ENCODE measurements at regions not wholly inside any gene's neighbourhood (a gene's known extent, or its start where the extent isn't known, plus 50 kb on each side); places are given as distances from the start of the nearest gene placed in this dataset.
A peak's percentile ranks its signal among the peaks of the same experiment; 100 is the strongest.
"Not testable (repeated sequence)": the region's sequence is repeated elsewhere in the genome, so short reads cannot be mapped to it uniquely, and the experiment has no call there.

DNA sequence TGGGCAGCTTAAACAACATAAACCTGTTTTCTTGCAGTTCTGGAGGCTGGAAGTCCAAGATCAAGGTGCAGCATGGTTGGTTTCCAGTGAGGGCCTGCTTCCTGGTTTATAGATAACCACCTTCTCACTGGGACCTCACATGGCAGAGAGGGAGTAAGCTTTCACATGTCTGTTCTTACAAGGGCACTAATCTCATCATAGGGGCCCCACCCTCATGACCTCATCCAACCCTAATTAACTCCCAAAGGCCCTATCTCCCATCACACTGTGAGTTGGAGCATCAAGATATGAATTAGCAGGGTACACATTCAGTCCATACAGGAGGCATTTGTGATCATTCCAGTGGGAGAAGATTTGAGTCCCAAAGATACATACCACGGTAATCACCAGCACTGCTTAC, 50.5 kb upstream of the GRIN2A start:
- DNase-seq = no peak

- DNase-seq = no peak
Observed at GRCh38 chr16:10239640-10240039, 57.4 kb upstream of the GRIN2A start.

GRCh38 chr16:10240854-10241613, 58.8 kb upstream of the GRIN2A start:
- no peak for DNase-seq

GRCh38 chr16:10242097-10242496, 59.9 kb upstream of the GRIN2A start:
- DNase-seq = no peak

DNA sequence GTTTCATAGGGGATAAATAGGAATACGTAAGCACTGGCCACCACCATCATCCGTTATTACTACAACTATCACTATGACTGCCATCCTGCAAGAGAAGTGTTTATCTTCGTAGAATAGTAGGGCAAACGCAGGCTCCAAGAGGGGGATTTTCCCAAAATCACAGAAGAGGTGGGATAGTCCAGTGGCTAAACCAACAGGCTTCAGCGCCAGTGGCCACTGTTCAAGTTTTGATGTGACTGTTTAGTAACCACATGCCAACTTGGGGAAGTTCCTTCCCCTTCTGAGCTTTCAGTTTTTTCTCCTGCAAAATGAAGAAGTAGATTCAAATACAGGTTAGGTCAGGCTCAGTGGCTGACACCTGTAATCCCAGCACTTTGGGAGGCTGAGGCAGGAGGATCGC, 60.7 kb upstream of the GRIN2A start:
- DNase-seq = no peak

- no peak for DNase-seq
Observed at GRCh38 chr16:10245002-10245401, 62.8 kb upstream of the GRIN2A start.

GRCh38 chr16:10250137-10250828, 68.1 kb upstream of the GRIN2A start:
- DNase-seq = no peak

GRCh38 chr16:10252155-10252554, 69.9 kb upstream of the GRIN2A start:
- no peak for DNase-seq

DNA sequence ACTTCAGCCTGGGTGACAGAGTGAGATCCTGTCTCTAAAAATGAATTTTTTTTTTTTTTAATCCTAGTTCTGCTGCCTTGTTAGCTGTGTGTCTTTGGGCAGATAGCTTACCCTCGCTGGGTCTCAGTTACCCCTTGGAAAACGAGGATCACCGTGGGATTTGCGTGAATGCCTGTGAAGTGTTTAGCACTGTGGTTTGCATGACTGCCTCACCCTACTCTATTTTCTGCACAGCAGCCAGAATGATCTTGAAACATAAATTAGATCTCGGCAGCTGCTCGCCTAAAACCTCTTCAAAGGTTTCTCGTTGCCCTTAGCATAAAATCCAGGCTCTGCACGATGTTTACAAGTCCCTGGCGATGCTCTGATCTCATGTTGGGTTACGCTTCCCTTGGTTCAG, 71.2 kb upstream of the GRIN2A start:
- DNase-seq = no peak

DNA sequence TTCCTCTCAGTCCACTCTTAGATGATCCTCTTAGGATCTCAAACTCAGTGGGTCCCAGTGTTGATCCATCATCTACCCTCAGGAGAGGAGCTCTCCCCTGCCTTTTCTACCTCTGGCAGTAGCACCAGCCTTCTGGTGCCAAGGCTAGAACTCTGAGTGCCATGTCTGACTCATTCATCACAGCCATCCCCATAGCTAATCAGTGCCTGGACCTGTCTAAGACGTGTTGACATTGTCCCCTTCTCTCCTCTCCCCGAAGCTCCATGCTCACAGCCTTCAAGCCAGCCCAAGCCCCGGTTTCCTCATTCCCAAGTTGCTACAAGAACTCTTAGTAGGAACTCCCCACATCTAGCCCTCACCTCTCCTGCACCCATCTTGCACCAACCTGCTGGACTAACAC, 73.5 kb upstream of the GRIN2A start:
- DNase-seq = no peak

DNA sequence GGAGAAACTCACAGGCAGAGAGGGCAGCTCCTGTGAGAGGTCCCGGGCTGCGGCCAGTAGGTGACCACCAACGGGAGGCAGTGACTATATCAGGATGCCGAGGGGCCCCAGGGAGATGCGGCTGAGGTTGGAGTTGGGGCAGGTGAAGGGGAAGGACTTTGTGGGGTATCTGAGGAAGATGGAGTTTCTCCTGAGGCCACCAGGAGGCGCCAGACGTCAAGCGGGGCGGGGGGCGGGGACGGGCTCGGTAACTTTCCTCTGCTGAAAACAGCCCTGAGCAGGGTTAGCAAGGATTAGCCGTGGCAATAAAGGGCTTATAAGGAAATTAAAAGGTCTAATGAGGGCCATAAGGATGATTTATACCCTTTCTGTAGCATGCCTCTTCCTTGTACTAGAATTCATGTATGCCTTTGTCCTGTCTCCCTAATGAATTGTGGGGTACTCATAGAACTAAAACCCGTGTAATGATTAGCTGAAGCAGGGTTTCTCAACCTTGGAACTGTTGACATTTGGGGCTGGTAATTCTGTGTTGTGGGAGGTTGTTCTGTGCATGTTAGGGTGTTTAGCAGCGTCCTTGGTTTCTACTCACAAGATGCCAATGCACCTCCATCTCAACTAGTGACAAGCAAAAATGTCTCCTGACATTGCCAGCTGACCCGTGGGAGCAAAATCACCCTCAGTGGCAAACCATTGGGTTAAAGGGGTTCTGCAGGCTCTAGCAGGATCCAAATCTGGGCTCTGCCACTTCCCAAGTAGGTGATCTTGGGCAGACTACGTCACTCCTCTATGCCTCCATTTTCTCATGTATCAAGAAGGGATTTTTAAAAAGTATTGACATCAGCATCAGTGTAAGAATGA, 74.8 kb upstream of the GRIN2A start:
- DNase-seq = peak; percentile 46 to 50

GRCh38 chr16:10257642-10258251, 75.5 kb upstream of the GRIN2A start:
- not testable (repeated sequence) for DNase-seq

DNA sequence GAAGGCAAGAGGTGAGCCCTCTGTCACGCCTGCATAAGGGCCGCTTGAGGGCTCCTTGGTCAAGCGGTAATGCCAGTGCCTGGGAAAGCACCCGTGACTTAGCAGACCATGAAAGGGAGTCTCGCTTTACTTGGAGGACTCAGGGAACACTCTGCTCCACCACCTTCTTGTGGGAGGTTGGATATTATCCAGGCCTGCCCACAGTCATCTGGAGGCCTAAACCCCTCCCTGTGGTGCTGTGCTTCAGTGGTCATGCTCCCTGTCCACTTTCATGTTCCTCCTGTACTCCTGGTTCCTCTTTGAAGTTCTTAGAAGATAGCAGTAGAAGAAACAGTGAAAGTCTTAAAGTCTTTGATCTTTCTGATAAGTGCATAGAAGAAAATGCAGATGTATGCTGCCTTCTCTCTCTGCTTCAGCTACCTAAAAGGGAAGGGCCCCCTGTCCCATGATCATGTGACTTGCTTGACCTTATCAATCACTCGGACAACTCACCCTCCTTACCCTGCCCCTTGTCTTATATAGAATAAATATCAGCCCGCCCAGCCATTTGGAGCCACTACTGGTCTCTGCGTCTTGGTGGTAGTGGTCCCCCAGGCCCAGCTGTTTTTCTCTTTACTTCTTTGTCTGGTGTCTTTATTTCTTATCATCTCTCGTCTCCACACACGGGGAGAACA, 76.8 kb upstream of the GRIN2A start:
- DNase-seq = not testable (repeated sequence)

DNA sequence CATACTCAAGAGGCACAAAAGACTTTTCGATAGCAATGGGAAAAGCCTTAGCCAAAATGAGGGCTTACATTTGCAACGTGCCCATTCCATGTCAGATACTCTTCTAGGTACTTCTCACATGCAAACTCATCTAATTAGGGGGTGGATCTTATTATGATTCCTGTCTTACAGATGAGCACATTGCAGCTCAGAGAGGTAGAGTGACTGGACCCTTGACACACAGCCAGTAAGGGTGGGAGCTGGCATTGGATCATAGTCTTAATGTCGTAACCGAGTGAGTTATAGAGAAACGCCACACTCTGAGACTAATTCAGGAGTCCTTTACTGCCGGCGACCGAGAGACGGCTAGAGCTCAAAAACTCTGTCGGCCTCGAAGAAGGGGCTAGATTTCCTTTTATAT, 78.8 kb upstream of the GRIN2A start:
- no peak for DNase-seq

DNA sequence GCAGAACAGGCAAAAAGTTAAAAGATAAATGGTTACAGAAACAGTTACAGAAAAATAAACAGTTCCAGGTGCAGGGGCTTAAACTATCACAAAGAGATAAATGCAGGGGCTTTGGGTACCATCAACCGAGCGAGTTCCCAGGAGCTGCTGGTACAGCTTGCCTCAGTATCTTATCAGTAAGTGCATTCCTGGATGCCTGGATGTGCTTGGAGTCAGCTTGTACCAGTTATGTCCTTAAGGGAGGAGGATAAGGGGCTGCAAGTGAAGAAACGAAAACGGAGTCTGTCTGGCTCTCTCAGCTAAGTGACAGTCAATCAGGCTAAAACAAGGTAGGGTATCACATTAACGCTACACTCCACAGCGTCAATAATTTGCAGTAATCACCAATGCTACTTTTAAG, 79.3 kb upstream of the GRIN2A start:
- not testable (repeated sequence) for DNase-seq

DNA sequence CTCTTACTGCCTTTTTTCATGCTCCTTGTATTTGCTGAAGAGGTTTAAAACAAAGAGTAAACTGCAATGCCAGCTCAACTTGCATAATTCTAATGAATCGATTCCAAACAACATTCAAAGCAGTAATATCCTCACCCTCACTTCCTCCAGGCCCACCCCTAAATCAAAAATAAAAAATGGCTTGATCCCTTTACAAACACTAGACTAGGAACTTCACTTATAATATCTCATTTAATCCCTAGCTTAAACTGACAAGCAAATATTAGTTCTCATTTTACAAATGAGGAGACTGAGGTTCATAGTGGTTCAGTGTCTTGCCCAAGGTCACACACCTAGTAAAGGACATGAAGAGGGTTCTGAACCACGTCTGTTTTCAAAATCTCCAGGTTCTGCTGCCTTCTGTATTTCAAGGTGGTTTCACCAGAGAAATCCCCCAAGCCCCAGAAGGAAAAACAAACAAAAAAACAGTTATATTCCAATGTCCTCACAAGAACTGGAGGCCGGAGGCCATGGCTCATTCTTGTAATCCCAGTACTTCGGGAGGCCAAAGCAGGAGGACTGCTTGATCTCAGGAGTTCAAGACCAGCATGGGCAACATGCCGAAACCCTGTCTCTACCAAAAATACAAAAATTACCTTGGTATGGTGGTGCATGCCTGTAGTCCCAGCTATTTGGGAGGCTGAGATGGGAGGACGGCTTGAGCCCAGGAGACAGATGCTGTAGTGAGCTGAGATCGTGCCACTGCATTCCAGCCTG, 80.3 kb upstream of the GRIN2A start:
- DNase-seq = no peak

GRCh38 chr16:10265770-10266615, 83.8 kb upstream of the GRIN2A start:
- DNase-seq = no peak

- peak; percentile 27 to 49 for DNase-seq
Observed at GRCh38 chr16:10266809-10267208, 84.6 kb upstream of the GRIN2A start.

DNA sequence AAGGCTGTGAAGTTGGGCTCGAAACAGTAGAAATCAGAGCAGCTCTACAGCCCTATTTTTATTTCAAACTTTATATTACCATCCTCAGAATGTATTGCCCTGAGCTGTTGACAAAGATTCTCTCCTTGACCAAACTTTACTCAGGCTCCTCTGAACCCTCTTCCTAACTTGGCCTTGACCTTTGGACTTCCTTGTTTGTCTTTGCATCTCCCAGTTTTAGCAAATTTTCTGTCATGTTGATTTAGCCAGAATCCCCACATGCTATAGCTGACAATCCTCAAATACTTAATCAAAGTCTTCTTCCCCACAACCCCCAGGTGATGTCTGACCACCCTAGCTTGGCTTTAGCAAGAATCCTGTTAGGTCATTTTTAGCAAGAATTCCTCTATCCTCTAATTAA, 87.4 kb upstream of the GRIN2A start:
- DNase-seq = no peak

GRCh38 chr16:10272250-10272854, 90.1 kb upstream of the GRIN2A start:
- not testable (repeated sequence) for DNase-seq

Measured in activated CD4-positive, alpha-beta T cell treated with anti-CD3 and anti-CD28 coated beads, Interleukin-2, amount 50 U/mL, for 48 hours (primary cell).